ENCODE measurements at regions not wholly inside any gene's neighbourhood (a gene's known extent, or its start where the extent isn't known, plus 50 kb on each side); places are given as distances from the start of the nearest gene placed in this dataset.

- DNase-seq (ENCODE audit: low spot score), result no peak
- TF ChIP-seq CTCF (IDR thresholded peaks at IDR 0.05; ENCODE audit: extremely low read depth, insufficient read depth, missing control alignments), result no peak
- in situ Hi-C loops (cut with MboI; ENCODE audit: low pct_unique_long_range_greater_than_20kb, low sequenced_read_pairs, unreplicated experiment), result no loop called here
These were observed 2054.2 kb downstream of the MAT2B start for GRCh38 chr5:165559645-165560044.

- no peak for DNase-seq (ENCODE audit: low spot score)
- TF ChIP-seq CTCF (IDR thresholded peaks at IDR 0.05; ENCODE audit: extremely low read depth, insufficient read depth, missing control alignments), result no peak
- in situ Hi-C loops (cut with MboI; ENCODE audit: low pct_unique_long_range_greater_than_20kb, low sequenced_read_pairs, unreplicated experiment), result no loop called here
These were observed 2055.2 kb downstream of the MAT2B start for GRCh38 chr5:165560648-165561047.

GRCh38 chr5:165565911-165566310 is 2060.5 kb downstream of the MAT2B start:
- no peak for TF ChIP-seq CTCF (IDR thresholded peaks at IDR 0.05; ENCODE audit: extremely low read depth, insufficient read depth, missing control alignments)
- no peak for DNase-seq (ENCODE audit: low spot score)
- in situ Hi-C loops (cut with MboI; ENCODE audit: low pct_unique_long_range_greater_than_20kb, low sequenced_read_pairs, unreplicated experiment), result no loop called here

- no peak for DNase-seq (ENCODE audit: low spot score)
- no peak for TF ChIP-seq CTCF (IDR thresholded peaks at IDR 0.05; ENCODE audit: extremely low read depth, insufficient read depth, missing control alignments)
- in situ Hi-C loops (cut with MboI; ENCODE audit: low pct_unique_long_range_greater_than_20kb, low sequenced_read_pairs, unreplicated experiment), result no loop called here
These were observed 2064.1 kb downstream of the MAT2B start for GRCh38 chr5:165569551-165569950.

- TF ChIP-seq CTCF (IDR thresholded peaks at IDR 0.05; ENCODE audit: extremely low read depth, insufficient read depth, missing control alignments), result no peak
- DNase-seq (ENCODE audit: low spot score), result no peak
- in situ Hi-C loops (cut with MboI; ENCODE audit: low pct_unique_long_range_greater_than_20kb, low sequenced_read_pairs, unreplicated experiment), result no loop called here
These were observed 2068.0 kb downstream of the MAT2B start for GRCh38 chr5:165573445-165573844.

GRCh38 chr5:165574100-165574499 is 2068.7 kb downstream of the MAT2B start:
- DNase-seq (ENCODE audit: low spot score), result no peak
- no peak for TF ChIP-seq CTCF (IDR thresholded peaks at IDR 0.05; ENCODE audit: extremely low read depth, insufficient read depth, missing control alignments)
- in situ Hi-C loops (cut with MboI; ENCODE audit: low pct_unique_long_range_greater_than_20kb, low sequenced_read_pairs, unreplicated experiment), result no loop called here
